SJCRH30 (cell line): ENCODE measurements at regions not wholly inside any gene's neighbourhood (a gene's known extent, or its start where the extent isn't known, plus 50 kb on each side); places are given as distances from the start of the nearest gene placed in this dataset.
"Not testable (repeated sequence)": the region's sequence is repeated elsewhere in the genome, so short reads cannot be mapped to it uniquely, and the experiment has no call there.

Experiments used
- DNase-seq, 2 experiments: peaks; one replicate each; pipeline ENCODE4 v3.0.0-alpha.2; 2015 to 2020
- H3K27ac ChIP-seq: fragments of 250-450 bp; sonication (Bioruptor Pico); 2 replicates; pipeline ENCODE4 v1.5.1; 2020; ENCODE audit warnings: mild to moderate bottlenecking, moderate library complexity
- H3K27me3 ChIP-seq: fragments of 250-450 bp; sonication (Bioruptor Pico); 2 replicates; pipeline ENCODE4 v1.5.1; 2020; ENCODE audit warnings: mild to moderate bottlenecking, moderate library complexity
- H3K36me3 ChIP-seq: fragments of 250-450 bp; sonication (Bioruptor Pico); 2 replicates; pipeline ENCODE4 v1.5.1; 2020; ENCODE audit warnings: mild to moderate bottlenecking, moderate library complexity
- H3K4me1 ChIP-seq: fragments of 250-450 bp; sonication (Bioruptor Pico); 2 replicates; pipeline ENCODE4 v1.5.1; 2020; ENCODE audit warnings: mild to moderate bottlenecking, moderate library complexity
- H3K4me3 ChIP-seq: fragments of 250-450 bp; sonication (Bioruptor Pico); 2 replicates; pipeline ENCODE4 v1.5.1; 2020; ENCODE audit warnings: mild to moderate bottlenecking, moderate library complexity
- H3K9me3 ChIP-seq: fragments of 250-450 bp; sonication (Bioruptor Pico); replicated peaks from 2 replicates; pipeline ENCODE4 v1.5.1; 2020; ENCODE audit warnings: mild to moderate bottlenecking, moderate library complexity

GRCh38 chr2:194559523-194559922, 1097.5 kb upstream of the SLC39A10 start:
- Histone ChIP-seq H3K4me1 (no peaks in the 10 kb centered on the region), H3K27me3 (no peaks in the 10 kb centered on the region), H3K27ac (no peak overlapping the region), H3K4me3 (no peak overlapping the region), H3K36me3 (no peaks in the 10 kb centered on the region), H3K9me3 (no peaks in the 10 kb centered on the region)
- DNase-seq: no peak

DNA sequence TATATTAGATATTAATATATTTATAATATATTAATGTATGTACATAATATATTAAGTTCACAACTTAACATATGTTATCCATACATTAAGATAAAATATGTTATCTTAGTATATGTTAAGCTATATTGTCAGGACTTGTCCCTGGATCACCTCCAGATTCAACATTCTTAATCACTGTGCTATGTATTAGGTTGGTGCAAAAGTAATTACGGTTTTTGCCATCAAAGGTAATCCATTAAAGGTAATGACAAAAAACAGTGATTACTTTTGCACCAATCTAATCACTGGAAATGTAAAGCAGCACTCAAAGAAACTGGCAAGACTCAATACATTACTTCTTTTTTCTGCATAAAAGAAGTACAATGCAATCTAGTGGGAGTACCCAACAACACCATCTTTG, 1099.0 kb upstream of the SLC39A10 start:
- Histone ChIP-seq H3K4me3 (no peak overlapping the region), H3K4me1 (no peaks in the 10 kb centered on the region), H3K36me3 (no peaks in the 10 kb centered on the region), H3K27ac (no peak overlapping the region), H3K9me3 (no peaks in the 10 kb centered on the region), H3K27me3 (no peaks in the 10 kb centered on the region)
- no peak for DNase-seq

DNA sequence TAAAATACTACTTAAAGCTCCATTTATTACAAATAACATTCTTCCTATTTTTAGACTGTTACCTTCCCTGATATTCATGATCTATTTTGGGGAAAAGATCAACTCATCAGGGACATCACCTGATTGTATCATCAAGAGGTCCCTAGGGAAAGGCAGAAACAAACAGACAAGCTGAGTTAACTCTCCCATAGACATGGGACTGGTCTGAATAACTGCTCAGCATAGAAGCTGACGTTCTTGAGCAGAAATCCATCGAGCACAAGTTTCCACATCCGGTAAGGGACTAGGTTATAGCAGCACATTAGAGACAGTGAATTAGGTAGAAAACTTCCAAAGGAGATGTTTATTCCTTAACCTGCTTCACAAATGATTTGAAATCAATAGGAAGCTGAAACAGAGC, 1100.4 kb upstream of the SLC39A10 start:
- Histone ChIP-seq H3K27me3 (no peaks in the 10 kb centered on the region), H3K4me3 (no peak overlapping the region), H3K27ac (no peak overlapping the region), H3K36me3 (no peaks in the 10 kb centered on the region), H3K9me3 (no peaks in the 10 kb centered on the region), H3K4me1 (no peaks in the 10 kb centered on the region)
- no peak for DNase-seq

DNA sequence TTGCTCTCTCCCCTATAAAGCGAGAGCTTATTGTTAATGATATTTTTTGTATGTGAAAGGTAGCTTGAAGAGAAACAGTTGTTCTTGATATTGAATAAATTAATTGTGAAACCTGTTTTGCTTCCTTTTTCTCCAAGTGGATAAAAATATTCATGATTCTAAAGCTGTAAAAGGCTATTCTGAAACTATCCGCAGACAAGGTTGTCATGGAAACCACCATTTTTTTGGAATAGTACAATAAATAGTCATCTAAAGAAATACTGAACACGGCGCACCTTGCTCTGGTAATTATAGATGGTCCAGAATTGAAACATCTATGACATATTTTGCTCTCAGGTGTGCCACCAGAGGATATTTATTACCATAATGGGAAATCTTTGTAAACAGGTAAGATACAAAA, 1103.0 kb upstream of the SLC39A10 start:
- H3K4me3 ChIP-seq: no peak overlapping the region
- H3K9me3 ChIP-seq: no peaks in the 10 kb centered on the region
- no peak overlapping the region for H3K27ac ChIP-seq
- DNase-seq: no peak
- H3K27me3 ChIP-seq: no peaks in the 10 kb centered on the region
- H3K36me3 ChIP-seq: no peaks in the 10 kb centered on the region
- H3K4me1 ChIP-seq: no peaks in the 10 kb centered on the region

GRCh38 chr2:194550702-194551101, 1106.3 kb upstream of the SLC39A10 start:
- Histone ChIP-seq H3K27me3 (no peaks in the 10 kb centered on the region), H3K27ac (no peak overlapping the region), H3K9me3 (no peaks in the 10 kb centered on the region), H3K4me1 (no peaks in the 10 kb centered on the region), H3K4me3 (no peak overlapping the region), H3K36me3 (no peaks in the 10 kb centered on the region)
- no peak for DNase-seq

- DNase-seq: no peak
- H3K9me3 ChIP-seq: no peaks in the 10 kb centered on the region
- H3K4me3 ChIP-seq: no peak overlapping the region
- H3K36me3 ChIP-seq: no peaks in the 10 kb centered on the region
- no peaks in the 10 kb centered on the region for H3K4me1 ChIP-seq
- H3K27ac ChIP-seq: no peak overlapping the region
- no peaks in the 10 kb centered on the region for H3K27me3 ChIP-seq
Observed at GRCh38 chr2:194549387-194549786, 1107.6 kb upstream of the SLC39A10 start.

- Histone ChIP-seq H3K27ac (no peak overlapping the region), H3K4me3 (no peak overlapping the region), H3K9me3 (no peaks in the 10 kb centered on the region), H3K36me3 (no peaks in the 10 kb centered on the region), H3K4me1 (no peaks in the 10 kb centered on the region), H3K27me3 (no peaks in the 10 kb centered on the region)
- peak in 1 of 2 experiments; percentile 54 for DNase-seq
Observed at GRCh38 chr2:194545978-194546377, 1111.0 kb upstream of the SLC39A10 start.

GRCh38 chr2:194539425-194539824, 1117.6 kb upstream of the SLC39A10 start:
- H3K4me3 ChIP-seq: no peak overlapping the region
- no peak overlapping the region for H3K27ac ChIP-seq
- H3K27me3 ChIP-seq: no peaks in the 10 kb centered on the region
- H3K9me3 ChIP-seq: no peaks in the 10 kb centered on the region
- DNase-seq: no peak
- H3K4me1 ChIP-seq: no peaks in the 10 kb centered on the region
- H3K36me3 ChIP-seq: no peaks in the 10 kb centered on the region

GRCh38 chr2:194526121-194526520, 1130.9 kb upstream of the SLC39A10 start:
- H3K4me1 ChIP-seq: no peaks in the 10 kb centered on the region
- no peak for DNase-seq
- H3K27me3 ChIP-seq: no peaks in the 10 kb centered on the region
- no peaks in the 10 kb centered on the region for H3K9me3 ChIP-seq
- no peak overlapping the region for H3K27ac ChIP-seq
- H3K36me3 ChIP-seq: no peaks in the 10 kb centered on the region
- H3K4me3 ChIP-seq: no peak overlapping the region

GRCh38 chr2:194514281-194514680, 1142.7 kb upstream of the SLC39A10 start:
- no peaks in the 10 kb centered on the region for H3K36me3 ChIP-seq
- H3K27me3 ChIP-seq: no peaks in the 10 kb centered on the region
- H3K9me3 ChIP-seq: no peaks in the 10 kb centered on the region
- H3K4me1 ChIP-seq: no peaks in the 10 kb centered on the region
- DNase-seq: no peak
- no peak overlapping the region for H3K27ac ChIP-seq
- no peak overlapping the region for H3K4me3 ChIP-seq

DNA sequence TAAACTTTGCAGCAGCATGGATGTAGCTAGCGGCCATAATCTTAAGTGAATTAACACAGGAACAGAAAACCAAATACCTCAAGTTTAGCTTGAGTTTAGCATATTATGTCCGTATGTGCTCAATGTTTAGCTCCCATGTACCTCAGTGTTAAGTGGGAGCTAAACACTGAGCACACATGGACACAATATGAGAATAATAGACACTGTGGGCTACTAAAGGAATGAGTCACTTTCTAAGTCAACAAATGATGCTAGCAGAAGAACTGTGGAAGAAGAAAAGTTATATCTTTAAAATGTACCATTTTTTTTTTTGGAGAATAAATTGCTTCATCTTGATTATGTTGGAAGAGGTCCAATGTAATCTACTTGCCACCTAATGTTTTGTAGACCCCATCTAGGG, 1146.0 kb upstream of the SLC39A10 start:
- not testable (repeated sequence) for H3K9me3 ChIP-seq

GRCh38 chr2:194504876-194505275, 1152.2 kb upstream of the SLC39A10 start:
- not testable (repeated sequence) for H3K9me3 ChIP-seq, H3K36me3 ChIP-seq, H3K27me3 ChIP-seq, H3K4me3 ChIP-seq, H3K4me1 ChIP-seq, H3K27ac ChIP-seq
- peak in 1 of 2 experiments; percentile 26 for DNase-seq

More for the DNA sequence above, 1146.0 kb upstream of the SLC39A10 start:
- H3K27me3 ChIP-seq, H3K36me3 ChIP-seq, H3K4me1 ChIP-seq, DNase-seq, H3K27ac ChIP-seq, H3K4me3 ChIP-seq: not testable (repeated sequence)

DNA sequence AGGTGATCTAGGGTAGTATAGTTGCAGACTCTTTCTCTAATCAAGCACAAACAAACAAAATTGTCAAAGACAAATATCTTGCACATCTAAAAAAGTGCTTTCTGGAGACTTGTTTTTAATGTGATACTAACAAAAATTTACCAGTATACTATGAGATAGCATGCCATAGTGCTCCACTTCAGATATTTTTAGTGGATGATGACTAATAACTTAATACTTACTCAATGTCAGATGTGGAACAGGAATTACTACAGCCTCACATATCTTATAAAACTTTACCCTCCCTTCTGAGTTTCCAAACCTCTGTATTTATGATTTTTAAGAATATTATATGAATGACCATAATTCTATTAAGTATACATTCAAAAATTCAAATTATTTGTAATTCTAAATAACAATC, 1162.0 kb upstream of the SLC39A10 start:
- 0 out of 2 replicates have a peak, but pooled peaks cover 3% of the 10 kb centered on the region for H3K27me3 ChIP-seq
- no peaks in the 10 kb centered on the region for H3K9me3 ChIP-seq
- no peaks in the 10 kb centered on the region for H3K4me1 ChIP-seq
- no peak overlapping the region for H3K4me3 ChIP-seq
- no peak overlapping the region for H3K27ac ChIP-seq
- no peak for DNase-seq
- H3K36me3 ChIP-seq: no peaks in the 10 kb centered on the region

DNA sequence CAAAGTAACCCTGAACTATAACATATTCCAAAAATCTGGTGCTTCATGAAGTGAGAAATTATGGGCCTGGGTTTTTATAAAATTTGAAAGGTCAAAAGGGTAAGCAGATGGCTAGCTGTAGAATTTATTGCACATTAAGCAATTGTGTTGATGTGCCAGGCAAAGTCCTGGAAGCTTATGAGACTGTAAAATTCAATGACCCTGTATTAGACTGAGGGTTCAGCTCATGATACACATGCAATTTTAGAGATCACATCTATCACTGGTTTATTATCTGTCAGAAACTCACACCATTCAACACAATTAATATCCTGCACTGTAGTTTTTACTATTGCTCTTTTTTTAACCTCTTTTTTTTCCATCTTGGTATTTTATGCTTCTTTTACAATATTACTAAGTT, 1162.6 kb upstream of the SLC39A10 start:
- Histone ChIP-seq H3K4me1 (no peaks in the 10 kb centered on the region), H3K4me3 (no peak overlapping the region), H3K27ac (no peak overlapping the region), H3K9me3 (no peaks in the 10 kb centered on the region), H3K27me3 (0 out of 2 replicates have a peak, but pooled peaks cover 3% of the 10 kb centered on the region), H3K36me3 (no peaks in the 10 kb centered on the region)
- no peak for DNase-seq

GRCh38 chr2:194491409-194492115, 1165.5 kb upstream of the SLC39A10 start:
- Histone ChIP-seq H3K4me3 (no peak overlapping the region), H3K27me3 (no peaks in the 10 kb centered on the region), H3K27ac (no peak overlapping the region), H3K36me3 (no peaks in the 10 kb centered on the region), H3K4me1 (no peaks in the 10 kb centered on the region), H3K9me3 (no peaks in the 10 kb centered on the region)
- DNase-seq: no peak

GRCh38 chr2:194486326-194486725, 1170.7 kb upstream of the SLC39A10 start:
- Histone ChIP-seq H3K4me1 (no peaks in the 10 kb centered on the region), H3K27ac (no peak overlapping the region), H3K27me3 (no peaks in the 10 kb centered on the region), H3K36me3 (no peaks in the 10 kb centered on the region), H3K4me3 (no peak overlapping the region), H3K9me3 (no peaks in the 10 kb centered on the region)
- DNase-seq: no peak
